NCI-H187 treated with DMSO at 0.1 percent for 48 hours (cell line): ENCODE measurements at regions not wholly inside any gene's neighbourhood (a gene's known extent, or its start where the extent isn't known, plus 50 kb on each side); places are given as distances from the start of the nearest gene placed in this dataset.

ENCODE experiments used
- DNase-seq: peaks from one replicate; lab custom pipeline; 2025; lab: John Stamatoyannopoulos, UW

DNA sequence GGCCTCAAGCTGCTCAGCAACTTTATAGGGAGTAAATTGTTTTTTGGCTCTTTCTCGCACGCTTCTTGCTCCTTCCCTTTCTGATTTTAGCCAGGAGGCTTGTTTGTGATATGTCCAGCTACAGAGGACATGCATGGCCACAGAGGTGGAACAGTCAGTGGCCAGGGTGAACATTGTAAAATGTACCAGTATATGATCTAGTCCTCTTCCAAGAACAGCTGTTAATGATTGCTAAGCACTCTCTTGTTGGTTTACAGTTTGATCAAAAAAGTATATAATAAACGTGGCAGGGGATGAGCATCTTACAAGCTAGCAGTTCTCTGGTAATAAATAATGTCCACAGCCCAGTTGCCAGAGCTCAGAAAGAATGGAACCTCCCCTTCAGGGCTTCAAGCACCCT, 461.7 kb upstream of the DYNLRB2 start:
- DNase-seq = no peak

DNA sequence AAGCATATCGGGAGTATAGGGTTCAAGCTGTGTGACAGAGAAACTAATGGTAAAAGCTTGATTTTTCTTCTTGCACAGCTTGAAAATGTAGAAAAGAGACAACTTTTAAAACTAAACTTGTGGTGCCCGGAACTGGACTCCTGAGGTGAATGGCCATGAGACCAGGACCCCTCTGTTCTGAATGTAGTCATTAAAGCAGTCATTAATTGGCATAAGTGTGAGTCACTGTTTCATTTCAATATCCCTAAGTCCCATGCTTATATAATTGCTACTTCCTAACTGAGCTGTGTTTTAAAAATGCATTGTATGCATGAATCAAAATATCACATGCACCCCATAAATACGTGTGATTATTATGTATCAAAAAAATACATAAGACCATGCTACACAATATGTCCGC, 463.1 kb upstream of the DYNLRB2 start:
- DNase-seq = no peak

DNA sequence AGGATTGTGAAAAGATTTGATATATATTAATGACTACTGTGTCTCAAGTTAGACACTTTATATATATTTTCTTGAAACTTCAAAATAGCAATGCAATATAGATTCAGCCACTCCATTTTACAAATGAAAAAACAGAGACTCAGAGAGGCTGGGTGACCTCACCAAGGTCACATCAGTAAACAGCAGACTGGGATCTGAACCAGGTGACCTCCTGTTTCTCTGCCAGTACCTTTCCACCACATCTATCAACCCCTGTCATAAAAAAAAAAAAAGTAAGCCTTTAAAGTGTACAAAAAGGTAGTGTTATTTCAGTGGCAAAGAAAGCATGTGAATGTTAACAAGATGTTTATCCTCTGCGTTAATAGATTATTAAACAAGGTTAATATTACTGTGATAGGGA, 466.5 kb upstream of the DYNLRB2 start:
- no peak for DNase-seq

DNA sequence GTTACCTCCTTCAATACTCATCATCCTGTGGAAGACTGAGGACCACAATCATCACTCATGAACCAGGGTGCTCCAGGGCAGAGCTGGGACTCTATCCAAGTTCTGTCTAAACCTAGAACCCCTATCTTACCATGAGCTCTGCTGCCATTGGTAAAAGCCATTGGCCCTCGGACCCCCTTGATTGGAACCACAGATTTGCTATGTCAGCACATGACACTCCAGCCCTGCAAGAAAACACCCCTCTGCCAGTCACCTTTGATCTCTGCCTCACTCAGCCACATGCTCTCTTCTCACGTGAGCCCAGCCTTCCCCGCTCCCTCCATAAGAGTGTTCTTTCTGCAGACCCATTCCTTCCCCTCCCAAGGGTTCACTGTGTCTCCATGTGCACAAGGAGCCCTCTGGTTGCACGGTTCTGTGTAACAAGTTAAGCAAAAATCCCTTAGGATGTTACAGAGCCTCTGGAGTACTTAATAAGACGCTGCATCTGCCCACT, 468.8 kb upstream of the DYNLRB2 start:
- no peak for DNase-seq

DNA sequence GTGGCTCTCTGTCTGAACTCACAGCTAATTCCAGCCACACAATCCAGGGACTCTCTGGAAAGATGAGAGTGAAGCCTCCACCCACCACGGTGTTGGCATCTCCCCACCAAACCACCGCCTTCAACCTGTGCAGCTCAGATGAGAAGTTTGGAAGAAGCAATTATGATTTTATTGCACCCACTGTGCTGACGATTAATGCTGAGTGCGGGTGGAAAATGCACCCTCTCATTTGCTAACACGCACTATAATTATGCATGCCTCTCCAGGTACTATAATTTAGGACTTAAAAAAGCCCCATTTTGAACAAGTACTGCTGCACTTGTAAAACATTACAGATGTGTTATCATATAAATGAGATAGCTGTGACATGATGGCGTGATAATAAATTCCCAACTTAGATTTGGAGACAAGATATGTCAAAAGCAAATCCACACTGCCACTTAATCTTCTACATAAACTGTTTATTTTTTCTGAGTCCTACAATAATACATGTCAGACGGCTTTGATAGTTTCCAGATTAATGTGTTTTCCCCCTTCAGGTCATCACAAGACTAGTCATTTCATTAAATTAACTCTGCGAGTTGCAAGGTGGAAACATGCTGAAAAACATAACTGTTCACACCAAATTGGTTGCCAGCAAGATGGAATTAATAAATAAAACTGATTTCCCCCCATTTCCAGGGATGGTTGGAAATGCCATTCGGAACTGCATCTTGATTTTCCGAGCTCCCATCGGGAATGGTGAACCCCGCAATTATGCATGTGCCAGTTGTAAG, 466.5 kb upstream of the MAF start:
- no peak for DNase-seq

DNA sequence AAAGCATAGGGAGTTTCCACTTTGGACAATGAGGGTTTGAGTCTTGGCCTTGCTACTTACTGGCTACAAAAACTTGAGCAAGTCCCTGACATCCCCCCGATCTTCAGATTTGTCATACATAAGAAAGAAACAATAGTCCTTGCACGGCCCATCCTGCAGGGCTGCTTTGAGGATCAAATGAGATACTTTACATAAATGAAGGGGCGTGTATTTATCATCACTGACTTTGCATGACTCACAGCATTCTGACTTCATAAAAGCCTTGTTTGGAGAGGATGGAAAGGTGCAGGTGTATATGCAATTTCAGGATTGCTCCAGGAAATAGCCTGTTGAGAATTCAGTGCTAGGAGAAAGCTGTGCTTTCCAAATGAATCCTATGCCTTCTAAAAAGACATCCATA, 465.0 kb upstream of the MAF start:
- DNase-seq = no peak

DNA sequence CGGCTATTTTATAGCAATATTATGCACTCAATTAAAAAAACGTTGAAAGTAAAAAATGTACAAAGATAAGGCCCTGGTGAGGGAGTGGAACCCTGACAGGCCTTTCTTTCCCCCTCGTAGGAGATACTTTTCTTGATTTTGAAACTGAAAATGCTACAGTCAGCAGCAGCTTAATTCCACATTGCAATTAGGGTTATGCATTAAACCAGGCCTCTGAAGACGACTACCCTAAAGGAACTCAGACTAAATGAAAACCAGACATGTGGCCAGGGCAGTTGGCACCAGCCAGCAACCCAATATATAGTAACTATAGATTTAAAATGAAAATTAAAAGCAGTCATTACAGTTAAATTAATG, 463.2 kb upstream of the MAF start:
- DNase-seq = no peak

DNA sequence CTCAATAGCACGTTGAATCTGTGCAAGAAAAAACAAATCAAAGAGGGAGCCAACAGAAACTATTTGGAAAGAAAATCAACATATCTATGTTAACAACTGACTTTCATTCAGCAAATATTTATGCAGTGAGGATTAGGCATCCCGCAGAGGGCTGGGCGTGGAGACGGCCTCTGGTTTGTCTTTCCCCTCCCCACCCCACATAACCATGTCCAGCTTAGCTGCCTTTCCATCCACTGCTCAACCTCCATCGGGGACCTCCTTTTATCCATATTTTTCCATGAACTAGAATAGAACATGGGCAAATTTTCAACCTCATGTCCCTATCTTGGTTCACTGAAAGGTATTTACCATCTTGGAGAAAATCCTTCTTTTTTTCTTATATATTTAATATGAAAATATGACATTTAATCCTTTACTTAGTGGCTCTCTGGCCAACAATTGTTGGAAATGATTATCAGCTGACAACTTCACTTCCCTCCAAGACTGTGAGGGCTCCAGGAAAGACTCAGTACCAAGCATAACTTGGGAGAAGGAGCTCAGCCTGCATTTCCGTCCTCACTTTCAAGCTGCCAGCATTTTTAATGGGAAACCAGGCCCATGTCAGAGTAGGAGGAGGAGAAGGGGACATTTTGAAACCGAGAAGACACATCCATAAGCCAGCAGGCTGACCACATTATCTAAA, 462.6 kb upstream of the MAF start:
- no peak for DNase-seq

DNA sequence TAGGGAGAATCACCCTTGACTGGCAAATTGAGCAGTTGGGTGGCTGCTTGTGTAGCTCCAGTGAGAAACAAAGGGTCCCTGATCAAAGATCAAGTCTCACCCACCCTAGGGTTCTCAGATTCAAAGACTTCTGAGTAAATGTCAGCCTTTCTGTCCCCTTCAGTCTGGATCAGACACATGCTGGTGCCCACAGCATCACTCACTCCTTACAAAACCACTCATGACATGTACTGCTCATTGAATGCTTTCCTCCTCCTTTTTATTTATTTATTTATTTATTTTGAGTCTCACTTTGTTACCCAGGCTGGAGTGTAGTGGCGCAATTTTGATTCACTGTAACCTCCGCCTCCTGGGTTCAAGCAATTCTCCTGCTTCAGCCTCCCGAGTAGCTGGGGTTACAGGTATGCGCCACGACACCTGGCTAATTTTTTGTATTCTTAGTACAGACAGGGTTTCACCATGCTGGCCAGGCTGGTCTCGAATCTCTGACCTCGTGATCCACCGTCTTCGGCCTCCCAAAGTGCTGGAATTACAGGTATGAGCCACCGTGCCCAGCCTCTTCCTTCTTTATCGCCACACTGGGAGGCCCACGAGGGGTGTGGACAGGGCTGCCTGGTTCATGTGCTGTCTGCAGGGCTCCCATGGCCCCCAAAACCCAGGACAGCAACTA, 462.0 kb upstream of the MAF start:
- DNase-seq = no peak

DNA sequence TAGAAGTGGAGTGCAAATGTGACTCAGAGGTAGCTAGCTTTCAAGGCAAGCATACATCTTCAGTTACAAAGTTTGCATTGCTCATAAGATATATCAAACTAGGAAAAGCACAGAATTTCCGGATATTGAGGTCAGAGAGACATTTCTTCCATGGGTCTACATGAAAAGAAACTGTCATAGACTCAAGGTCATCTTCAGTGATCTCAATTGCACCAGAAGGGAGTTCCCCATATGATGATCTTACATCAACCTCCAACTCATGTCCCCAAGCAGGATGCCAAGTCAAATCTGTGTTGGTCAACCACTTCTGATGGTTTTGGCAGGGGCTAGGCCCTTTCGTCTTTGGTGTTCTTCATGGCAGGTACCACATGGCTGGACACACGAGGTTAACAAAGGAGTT, 459.9 kb upstream of the MAF start:
- DNase-seq = no peak

DNA sequence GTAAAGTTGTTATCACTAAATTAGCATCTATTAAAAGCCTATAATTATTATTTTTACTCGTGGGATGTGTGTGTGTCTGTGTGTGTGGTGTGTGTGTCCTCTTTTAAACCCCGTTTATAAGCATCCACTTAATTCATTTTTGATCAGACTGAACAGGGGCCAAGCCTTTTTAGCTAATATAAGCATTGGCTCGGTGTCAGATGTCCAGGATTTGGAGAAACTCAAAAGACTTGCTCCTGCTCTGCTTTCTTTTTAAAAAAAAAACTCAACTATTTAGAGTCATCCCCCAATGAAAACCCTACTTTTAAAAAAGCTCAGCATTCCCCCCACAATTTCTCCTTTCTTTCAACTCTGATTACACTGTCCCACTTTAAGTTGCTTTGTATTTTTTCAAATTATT, 459.3 kb upstream of the MAF start:
- DNase-seq = no peak

DNA sequence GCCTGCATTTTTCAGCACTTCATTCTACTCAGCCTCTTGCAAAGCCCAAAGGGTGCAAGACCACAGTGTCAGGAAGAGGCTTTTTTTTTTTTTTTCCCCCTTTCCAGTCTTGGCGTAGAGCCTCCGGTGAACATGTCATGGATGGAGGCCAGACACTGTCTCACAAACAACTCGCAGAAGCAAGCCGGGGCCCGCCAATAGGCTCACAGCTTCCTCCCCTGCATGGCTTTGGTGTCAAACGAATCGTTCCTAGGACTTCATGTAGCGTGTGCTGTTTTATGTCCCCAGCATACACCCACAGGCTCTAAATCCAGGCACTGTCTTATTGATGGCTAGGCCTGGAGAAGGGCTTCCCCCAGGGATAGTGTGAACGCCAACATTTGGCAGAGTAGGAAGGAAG, 457.7 kb upstream of the MAF start:
- DNase-seq = no peak

DNA sequence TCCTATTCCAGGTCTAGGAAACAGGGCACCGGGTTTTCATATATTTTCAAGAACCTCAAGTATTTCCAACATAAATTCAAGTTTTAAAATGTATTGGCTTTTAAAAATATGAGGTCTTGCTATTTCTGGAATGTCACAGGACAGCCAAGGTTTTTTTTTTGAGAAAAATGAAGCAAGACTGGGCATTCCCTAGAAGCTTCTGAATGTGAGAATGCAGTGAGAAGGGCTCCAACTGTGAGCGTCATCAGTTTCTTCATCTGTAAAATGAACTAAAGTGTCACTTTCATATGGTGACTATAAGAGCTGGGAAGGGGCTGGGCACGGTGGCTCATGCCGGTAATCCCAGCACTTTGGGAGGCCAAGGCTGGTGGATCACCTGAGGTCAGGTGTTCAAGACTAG, 455.8 kb upstream of the MAF start:
- no peak for DNase-seq

DNA sequence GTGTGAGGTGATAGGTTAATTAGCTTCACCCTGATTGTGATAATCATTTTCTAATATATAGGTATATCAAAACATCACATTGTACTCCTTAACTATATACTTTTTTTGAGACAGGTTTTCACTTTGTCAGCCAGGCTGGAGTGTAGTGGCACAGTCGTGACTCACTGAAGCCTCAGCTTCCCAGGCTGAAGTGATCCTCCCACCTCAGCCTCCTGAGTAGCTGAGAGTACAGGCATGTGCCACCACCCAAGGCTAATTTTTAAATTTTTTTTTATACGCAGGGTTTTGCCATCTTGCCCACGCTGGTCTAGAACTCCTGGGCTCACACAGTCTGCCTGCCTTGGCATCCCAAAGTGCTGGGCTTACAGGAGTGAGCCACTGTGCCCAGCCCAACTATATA, 455.3 kb upstream of the MAF start:
- DNase-seq = no peak

DNA sequence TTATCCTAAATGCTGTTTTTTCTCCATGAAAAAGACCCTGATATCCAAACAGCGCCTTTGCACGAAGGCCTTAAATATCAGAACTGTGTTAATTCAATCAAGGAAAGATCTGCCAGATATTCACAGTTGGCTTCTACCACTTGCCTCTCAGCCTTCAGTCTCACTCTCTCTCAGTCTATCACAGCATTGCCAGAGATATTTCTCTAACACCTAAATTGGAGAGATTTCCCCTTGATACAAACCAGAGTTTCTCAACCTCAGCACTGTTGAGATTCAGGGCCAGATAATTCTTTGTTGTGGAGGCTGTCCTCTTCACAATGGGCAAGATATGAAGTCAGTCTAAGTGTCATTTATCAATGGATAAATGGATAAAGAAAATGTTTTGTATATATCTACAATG, 454.1 kb upstream of the MAF start:
- DNase-seq = no peak

DNA sequence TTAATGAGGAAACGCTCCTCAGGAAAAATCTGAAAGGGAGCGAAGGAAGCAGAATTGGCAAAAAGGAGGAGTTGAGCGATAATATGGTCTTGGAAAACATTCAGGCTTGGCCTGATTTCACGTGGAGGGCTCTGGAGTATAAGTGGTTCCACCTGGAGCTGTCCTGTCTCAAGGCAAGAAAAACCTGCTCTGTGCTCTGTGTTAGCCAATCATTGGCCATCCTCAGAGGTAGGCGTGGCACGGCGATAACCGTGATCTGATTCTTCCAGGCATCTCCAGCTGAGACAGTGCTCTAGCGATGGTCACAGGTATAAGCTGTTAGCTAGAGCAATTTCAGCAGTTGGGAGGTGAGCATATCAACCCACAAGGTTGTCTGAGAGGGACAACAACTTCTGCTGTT, 450.5 kb upstream of the MAF start:
- no peak for DNase-seq

DNA sequence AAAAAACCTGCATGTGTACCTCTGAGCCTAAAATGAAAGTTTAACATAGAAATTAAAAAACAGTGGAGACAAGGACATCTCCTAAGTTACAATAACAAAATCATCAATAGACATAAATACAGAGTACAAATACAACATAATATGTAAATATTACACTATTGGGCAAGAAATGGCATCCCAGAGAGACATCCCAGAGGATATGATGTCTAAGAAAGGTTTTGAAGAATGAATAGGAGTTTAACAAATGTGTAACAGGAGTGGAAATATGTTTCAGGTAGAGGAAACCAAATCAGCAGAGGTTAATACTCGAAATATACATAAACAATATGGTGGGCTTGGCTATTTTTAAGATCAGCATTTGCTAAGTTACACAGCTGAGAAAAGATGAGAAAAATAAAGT, 447.7 kb upstream of the MAF start:
- no peak for DNase-seq

DNA sequence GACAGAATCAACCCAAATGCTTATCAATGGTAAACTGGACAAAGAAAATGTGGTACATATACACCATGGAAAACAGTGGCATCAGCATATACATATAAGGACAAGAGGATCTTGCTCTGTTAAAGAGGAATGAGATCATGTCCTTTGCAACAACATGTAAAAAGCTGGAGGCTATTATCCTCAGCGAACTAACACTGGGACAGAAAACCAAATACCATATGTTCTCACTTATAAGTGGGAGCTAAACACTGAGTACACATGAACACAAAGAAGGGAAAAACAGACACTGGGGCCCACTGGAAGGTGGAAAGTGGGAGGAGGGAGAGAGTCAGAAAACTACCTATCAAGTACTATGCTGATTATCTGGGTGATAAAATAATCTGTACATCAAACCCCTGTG, 447.3 kb upstream of the MAF start:
- DNase-seq = no peak

DNA sequence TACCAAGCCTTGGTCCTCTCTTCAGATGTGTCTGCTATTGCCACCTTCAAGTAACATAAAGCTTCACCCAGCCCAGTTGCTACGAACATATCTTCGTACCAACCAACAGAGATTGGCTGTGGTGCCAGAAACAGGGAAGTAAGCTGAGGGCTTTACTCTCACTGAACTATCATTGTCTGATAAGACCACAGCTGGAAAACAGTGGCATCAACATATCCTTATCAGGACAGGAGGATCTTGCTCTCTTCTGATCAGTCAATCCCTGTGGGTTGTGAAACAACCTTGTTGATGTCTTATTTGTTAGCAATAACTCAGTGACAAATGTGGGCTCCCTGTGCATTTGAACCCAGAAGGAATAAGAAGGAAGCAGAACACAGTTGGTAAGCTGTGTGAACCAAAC, 446.3 kb upstream of the MAF start:
- no peak for DNase-seq

DNA sequence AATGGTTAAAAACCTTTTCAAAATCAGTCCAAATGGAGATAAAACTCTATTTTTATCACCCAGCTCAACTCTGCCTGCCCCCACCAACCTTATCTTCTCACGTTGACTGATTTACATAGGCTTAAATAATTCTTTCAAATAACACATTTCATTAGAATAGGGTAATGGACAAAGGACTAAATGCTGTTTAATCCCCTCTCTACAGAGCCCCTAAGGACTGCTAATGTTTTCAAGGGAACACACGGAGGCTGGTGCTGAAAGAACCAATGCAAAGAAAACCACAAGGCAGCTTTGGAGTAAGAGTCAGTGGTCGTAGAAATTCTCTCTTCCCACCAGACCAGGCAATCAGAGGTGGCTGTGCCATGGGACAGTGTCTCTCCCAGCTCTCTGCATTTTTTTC, 445.7 kb upstream of the MAF start:
- DNase-seq = no peak

DNA sequence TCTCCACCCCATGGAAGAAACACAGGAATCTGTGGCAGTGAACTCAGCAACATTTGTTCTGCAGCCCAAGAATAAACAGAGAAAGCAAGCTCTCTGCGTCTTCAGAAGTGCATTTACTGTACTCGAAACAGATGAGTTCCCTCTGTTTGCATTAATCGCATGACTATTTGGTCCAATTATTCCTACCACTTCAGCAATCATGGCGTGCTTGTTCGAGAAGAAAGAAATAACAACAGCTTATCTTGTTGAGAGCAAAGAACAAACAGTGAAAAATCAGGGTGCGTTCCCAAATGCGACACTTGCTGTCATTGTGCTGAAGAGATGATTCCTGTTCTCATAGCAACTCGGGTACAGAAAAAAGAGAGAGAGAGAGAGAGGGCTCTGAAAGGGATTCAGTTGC, 445.3 kb upstream of the MAF start:
- DNase-seq = peak; percentile 83

DNA sequence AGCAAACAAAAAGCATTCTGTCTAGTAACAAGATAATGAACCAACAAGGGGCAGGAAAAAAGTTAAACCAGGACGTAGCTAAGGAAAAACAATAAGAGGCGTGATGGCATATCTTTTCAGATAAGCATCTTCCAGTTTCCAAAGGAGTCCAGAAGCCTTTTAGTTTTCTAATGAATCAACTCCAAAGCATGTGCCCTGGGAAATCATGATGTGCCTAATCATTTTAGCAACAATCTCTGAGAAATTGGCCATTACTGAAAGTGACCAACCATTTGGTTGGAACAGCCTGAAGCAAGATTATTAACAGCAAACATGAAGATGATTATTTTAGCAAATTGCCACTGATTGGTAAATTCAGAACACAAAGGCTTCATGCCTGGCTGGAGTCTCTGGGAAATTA, 440.9 kb upstream of the MAF start:
- DNase-seq = no peak

DNA sequence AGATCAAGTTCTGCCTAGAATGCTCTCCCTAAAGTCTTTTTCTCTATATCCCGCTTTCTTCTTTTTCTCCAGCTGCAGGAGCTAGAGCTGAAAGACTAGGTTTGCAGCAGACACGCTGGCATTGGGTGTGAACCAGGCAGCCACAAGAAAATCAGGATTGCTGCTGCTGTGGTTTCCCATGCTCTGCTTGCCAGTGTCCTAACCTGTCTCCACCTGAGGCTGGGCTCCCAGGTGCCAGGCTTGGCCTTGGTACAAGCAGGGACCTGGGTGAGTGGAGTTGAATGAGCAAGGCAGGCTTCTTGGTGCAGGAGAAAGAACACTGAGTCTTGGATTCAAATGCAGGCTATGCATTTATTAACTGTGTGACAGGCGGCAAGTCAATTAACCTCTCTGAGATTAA, 440.3 kb upstream of the MAF start:
- no peak for DNase-seq
